NCI-H2081 (cell line): ENCODE measurements at regions not wholly inside any gene's neighbourhood (a gene's known extent, or its start where the extent isn't known, plus 50 kb on each side); places are given as distances from the start of the nearest gene placed in this dataset.
A peak's percentile ranks its signal among the peaks of the same experiment; 100 is the strongest.

Experiments
- DNase-seq, 2 experiments: peaks; one replicate each; lab custom pipeline; 2025; lab: John Stamatoyannopoulos, UW

- peak; percentile 77 to 93 for DNase-seq
Observed at GRCh38 chr2:83650898-83651297, 808.2 kb downstream of the SUCLG1 start.

- no peak for DNase-seq
Observed at GRCh38 chr2:83650161-83650560, 808.9 kb downstream of the SUCLG1 start.

- DNase-seq = no peak
Observed at GRCh38 chr2:83640506-83640905, 818.6 kb downstream of the SUCLG1 start.

GRCh38 chr2:83633423-83633822, 825.7 kb downstream of the SUCLG1 start:
- DNase-seq = no peak

- no peak for DNase-seq
Observed at GRCh38 chr2:83630351-83630750, 828.7 kb downstream of the SUCLG1 start.

GRCh38 chr2:83615511-83615910, 843.6 kb downstream of the SUCLG1 start:
- no peak for DNase-seq

- DNase-seq = no peak
Observed at GRCh38 chr2:83613178-83613577, 845.9 kb downstream of the SUCLG1 start.

- no peak for DNase-seq
Observed at GRCh38 chr2:83602753-83603152, 856.3 kb downstream of the SUCLG1 start.

GRCh38 chr2:83596592-83597282, 862.3 kb downstream of the SUCLG1 start:
- no peak for DNase-seq

GRCh38 chr2:83595926-83596325, 863.2 kb downstream of the SUCLG1 start:
- no peak for DNase-seq

GRCh38 chr2:83595121-83595690, 863.9 kb downstream of the SUCLG1 start:
- DNase-seq = no peak

GRCh38 chr2:83594241-83595120, 864.6 kb downstream of the SUCLG1 start:
- DNase-seq = no peak

- DNase-seq = no peak
Observed at GRCh38 chr2:83587309-83587708, 871.8 kb downstream of the SUCLG1 start.

GRCh38 chr2:83585250-83585649, 873.8 kb downstream of the SUCLG1 start:
- DNase-seq = no peak

- no peak for DNase-seq
Observed at GRCh38 chr2:83584672-83585071, 874.4 kb downstream of the SUCLG1 start.

GRCh38 chr2:83582589-83582988, 876.5 kb downstream of the SUCLG1 start:
- DNase-seq = no peak

GRCh38 chr2:83579507-83579906, 879.6 kb downstream of the SUCLG1 start:
- peak in 1 of 2 experiments; percentile 4 for DNase-seq

GRCh38 chr2:83578405-83578804, 880.7 kb downstream of the SUCLG1 start:
- no peak for DNase-seq

GRCh38 chr2:83574614-83575013, 884.5 kb downstream of the SUCLG1 start:
- DNase-seq = no peak

GRCh38 chr2:83573060-83573459, 886.0 kb downstream of the SUCLG1 start:
- no peak for DNase-seq

- DNase-seq = no peak
Observed at GRCh38 chr2:83572400-83572799, 886.7 kb downstream of the SUCLG1 start.

- no peak for DNase-seq
Observed at GRCh38 chr2:83567551-83567950, 891.5 kb downstream of the SUCLG1 start.

GRCh38 chr2:83565626-83566025, 893.5 kb downstream of the SUCLG1 start:
- DNase-seq = no peak
